Upper lobe of left lung (tissue), 6 donors: ENCODE measurements at regions not wholly inside any gene's neighbourhood (a gene's known extent, or its start where the extent isn't known, plus 50 kb on each side); places are given as distances from the start of the nearest gene placed in this dataset.

Experiments used
- ATAC-seq, 2 donors: fragments of 200-7000 bp; cut with Tn5 transposase; one replicate each; pipeline ENCODE4 v1.9.1; 2022; ENCODE audit warnings: mild to moderate bottlenecking in 2 of 2, moderate library complexity in 2 of 2; ENCODE audit not compliant: low FRiP score in 2 of 2
- DNase-seq, 2 donors: peaks; one replicate each; pipeline ENCODE4 v3.0.0-alpha.2; 2019 to 2020
- H3K27ac ChIP-seq, 4 donors: fragments of 200-600 bp; sonication (generic); one replicate each; pipeline ENCODE4 v1.5.1; 2016 to 2019
- H3K27me3 ChIP-seq, 4 donors: fragments of 200-600 bp; sonication (generic); one replicate each; pipeline ENCODE4 v1.5.1; 2017 to 2019
- H3K36me3 ChIP-seq, 4 donors: fragments of 200-600 bp; sonication (generic); one replicate each; pipeline ENCODE4 v1.5.1; 2016 to 2019
- H3K4me1 ChIP-seq, 4 donors: fragments of 200-600 bp; sonication (generic); one replicate each; pipeline ENCODE4 v1.5.1; 2018 to 2019
- H3K4me3 ChIP-seq, 4 donors: fragments of 200-600 bp; sonication (generic); one replicate each; pipeline ENCODE4 v1.5.1; 2017 to 2019; ENCODE audit warnings: mild to moderate bottlenecking in 2 of 4, moderate library complexity in 1 of 4
- H3K9me3 ChIP-seq, 4 donors: fragments of 200-600 bp; sonication (generic); one replicate each; pipeline ENCODE4 v1.5.1; 2018 to 2019
- EP300 ChIP-seq, 4 donors: sonication (generic); formaldehyde crosslinking; IDR thresholded peaks; one replicate each; pipeline ENCODE4 v1.5.1; 2017; ENCODE audit warnings: antibody characterized with exemption in 4 of 4, control low read depth in 2 of 4
- POLR2A ChIP-seq, 4 donors: fragments of 450-650 bp; IDR thresholded peaks; one replicate each; pipeline ENCODE4 v1.5.1; 2016 to 2017; ENCODE audit warnings: antibody characterized with exemption in 4 of 4, mild to moderate bottlenecking in 2 of 4
- POLR2AphosphoS5 ChIP-seq, 2 donors: sonication (generic); formaldehyde crosslinking; IDR thresholded peaks; one replicate each; pipeline ENCODE4 v1.5.1; 2017; ENCODE audit warnings: antibody characterized with exemption in 2 of 2
- WGBS, 2 donors: methylation state at CpG; one replicate each; pipeline ENCODE4 v1.1.5; 2017 to 2018; 5-methylcytosine and 5-hydroxymethylcytosine counted together
- TF ChIP-seq, protein P1 (sequence below), 6 experiments: fragments of 450-650 bp in 4 of 6; fragments of 200-600 bp in 2 of 6; sonication (generic) in 2 of 6; IDR thresholded peaks; one replicate each; pipeline ENCODE4 v1.5.1; 2016 to 2019; ENCODE audit warnings: antibody characterized with exemption in 6 of 6
- donor health status: DM: no; HTN: no; CAD: no; lungs with moderate emphysema.
- donor health status: DM: no; HTN: yes; CAD: no; lungs with severe emphysema.

DNA sequence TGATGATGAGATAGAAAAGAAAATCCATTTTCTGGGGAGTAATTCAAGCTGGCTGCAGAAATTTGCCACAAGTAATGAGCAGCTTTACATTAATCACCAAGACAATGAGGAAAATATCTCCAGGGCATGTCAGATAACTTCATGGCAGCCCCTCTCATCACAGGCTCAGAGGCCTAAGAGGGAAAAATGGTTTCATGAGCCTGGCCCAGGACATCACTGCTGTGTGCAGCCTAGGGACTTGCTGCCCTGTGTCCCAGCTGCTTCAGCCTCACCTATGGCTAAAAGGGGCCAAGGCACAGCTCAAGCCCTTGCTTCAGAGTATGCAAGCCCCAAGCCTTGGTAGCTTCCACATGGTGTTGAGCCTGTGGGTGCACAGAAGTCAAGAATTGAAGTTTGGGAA lies 161.7 kb downstream of the OPA1 start:
- no peak for DNase-seq
- Histone ChIP-seq H3K4me1 (no peaks in the 10 kb centered on the region), H3K9me3 (peaks cover 0 to 13% (median 7%) of the 10 kb centered on the region in 4 donors), H3K4me3 (no peak overlapping the region), H3K27me3 (no peaks in the 10 kb centered on the region), H3K27ac (no peak overlapping the region), H3K36me3 (no peaks in the 10 kb centered on the region)
- TF ChIP-seq EP300 (IDR thresholded peaks at IDR 0.05) (no peak), POLR2AphosphoS5 (IDR thresholded peaks at IDR 0.05) (no peak), POLR2A (IDR thresholded peaks at IDR 0.05) (no peak)
- TF ChIP-seq, protein P1, sequence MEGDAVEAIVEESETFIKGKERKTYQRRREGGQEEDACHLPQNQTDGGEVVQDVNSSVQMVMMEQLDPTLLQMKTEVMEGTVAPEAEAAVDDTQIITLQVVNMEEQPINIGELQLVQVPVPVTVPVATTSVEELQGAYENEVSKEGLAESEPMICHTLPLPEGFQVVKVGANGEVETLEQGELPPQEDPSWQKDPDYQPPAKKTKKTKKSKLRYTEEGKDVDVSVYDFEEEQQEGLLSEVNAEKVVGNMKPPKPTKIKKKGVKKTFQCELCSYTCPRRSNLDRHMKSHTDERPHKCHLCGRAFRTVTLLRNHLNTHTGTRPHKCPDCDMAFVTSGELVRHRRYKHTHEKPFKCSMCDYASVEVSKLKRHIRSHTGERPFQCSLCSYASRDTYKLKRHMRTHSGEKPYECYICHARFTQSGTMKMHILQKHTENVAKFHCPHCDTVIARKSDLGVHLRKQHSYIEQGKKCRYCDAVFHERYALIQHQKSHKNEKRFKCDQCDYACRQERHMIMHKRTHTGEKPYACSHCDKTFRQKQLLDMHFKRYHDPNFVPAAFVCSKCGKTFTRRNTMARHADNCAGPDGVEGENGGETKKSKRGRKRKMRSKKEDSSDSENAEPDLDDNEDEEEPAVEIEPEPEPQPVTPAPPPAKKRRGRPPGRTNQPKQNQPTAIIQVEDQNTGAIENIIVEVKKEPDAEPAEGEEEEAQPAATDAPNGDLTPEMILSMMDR (IDR thresholded peaks at IDR 0.05), result no peak
- ATAC-seq, result no peak

DNA sequence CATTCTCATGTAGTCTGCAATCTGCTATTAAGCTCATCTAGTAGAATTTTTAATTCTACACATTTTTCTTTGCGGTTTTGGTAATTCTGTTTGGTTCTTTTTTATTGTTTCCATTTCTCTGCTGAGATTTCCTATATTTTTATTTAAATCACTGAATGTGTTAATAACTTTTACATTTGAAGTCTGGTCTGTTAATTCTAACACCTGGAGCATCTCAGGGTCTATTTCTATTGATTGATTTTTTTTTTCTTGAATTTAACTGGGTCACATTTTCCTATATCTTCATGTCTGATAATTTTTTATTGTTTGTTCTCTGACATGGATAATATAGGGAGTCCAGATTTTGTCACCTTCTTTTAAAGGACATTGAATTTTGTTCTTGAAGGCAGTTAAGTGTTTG lies 163.5 kb downstream of the OPA1 start:
- no peak for DNase-seq
- H3K4me1 ChIP-seq, result no peaks in the 10 kb centered on the region
- no peaks in the 10 kb centered on the region for H3K27me3 ChIP-seq
- no peak overlapping the region for H3K4me3 ChIP-seq
- H3K36me3 ChIP-seq, result no peaks in the 10 kb centered on the region
- peaks cover 0 to 13% (median 7%) of the 10 kb centered on the region in 4 donors for H3K9me3 ChIP-seq
- no peak overlapping the region for H3K27ac ChIP-seq
- 96 to 100% methylated on average over 1 of the region's 1 CpG for WGBS, 2 donors
- TF ChIP-seq, protein P1 (IDR thresholded peaks at IDR 0.05), result no peak
- TF ChIP-seq POLR2AphosphoS5 (IDR thresholded peaks at IDR 0.05) (no peak), EP300 (IDR thresholded peaks at IDR 0.05) (no peak), POLR2A (IDR thresholded peaks at IDR 0.05) (no peak)
- ATAC-seq, result no peak

DNA sequence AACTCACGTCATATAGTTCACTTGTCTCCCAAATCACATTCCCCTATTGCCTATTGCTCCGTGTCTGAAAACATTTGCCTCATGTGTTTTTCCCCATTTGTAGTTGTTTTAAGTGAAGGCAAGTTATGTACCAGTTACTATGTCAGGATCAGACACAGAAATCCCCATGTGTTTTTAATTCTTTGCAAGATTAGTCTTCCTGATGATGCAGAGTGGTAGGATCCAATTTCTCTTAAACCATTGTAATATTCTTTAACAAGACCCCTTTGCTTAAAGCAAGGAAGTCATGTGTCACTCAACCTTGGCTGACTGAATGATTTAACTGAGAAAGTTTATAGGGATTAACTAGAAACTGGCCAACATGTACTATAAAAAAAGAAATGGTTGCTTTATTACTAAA lies 164.4 kb downstream of the OPA1 start:
- no peaks in the 10 kb centered on the region for H3K36me3 ChIP-seq
- H3K4me1 ChIP-seq, result peaks cover 0 to 3% (median 0%) of the 10 kb centered on the region in 4 donors
- ATAC-seq, result no peak
- no peak overlapping the region for H3K27ac ChIP-seq
- peaks cover 0 to 13% (median 7%) of the 10 kb centered on the region in 4 donors for H3K9me3 ChIP-seq
- WGBS, 2 donors, result 95 to 96% methylated on average over 2 of the region's 2 CpGs
- no peaks in the 10 kb centered on the region for H3K27me3 ChIP-seq
- no peak overlapping the region for H3K4me3 ChIP-seq
- TF ChIP-seq, protein P1 (IDR thresholded peaks at IDR 0.05), result no peak
- TF ChIP-seq POLR2A (IDR thresholded peaks at IDR 0.05), result no peak
- TF ChIP-seq POLR2AphosphoS5 (IDR thresholded peaks at IDR 0.05), result no peak
- TF ChIP-seq EP300 (IDR thresholded peaks at IDR 0.05), result no peak
- no peak for DNase-seq

DNA sequence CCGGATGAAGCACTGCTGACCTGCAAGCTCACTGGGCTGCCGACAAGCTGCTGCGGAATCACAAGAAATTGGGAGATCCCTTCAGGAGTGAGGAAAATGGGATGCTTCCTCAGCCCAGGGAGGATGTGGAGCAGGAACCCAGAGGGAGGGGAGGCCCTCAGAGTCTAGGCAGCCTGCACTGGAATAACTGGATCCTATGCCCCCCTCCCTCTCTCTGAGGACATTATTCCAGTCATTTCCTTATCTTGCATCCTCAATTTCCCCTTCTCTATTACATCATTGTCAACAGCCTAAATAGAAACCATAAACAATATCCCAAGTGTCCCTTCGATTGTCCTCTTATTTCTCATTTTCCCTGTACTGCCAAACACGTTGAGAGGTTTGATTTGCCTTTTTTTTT lies 169.0 kb downstream of the OPA1 start:
- Histone ChIP-seq H3K36me3 (no peaks in the 10 kb centered on the region), H3K9me3 (peaks cover 0 to 4% (median 4%) of the 10 kb centered on the region in 4 donors), H3K4me3 (no peak overlapping the region), H3K27ac (no peak overlapping the region), H3K4me1 (peaks cover 0 to 3% (median 0%) of the 10 kb centered on the region in 4 donors), H3K27me3 (no peaks in the 10 kb centered on the region)
- 80 to 85% methylated on average over 5 of the region's 5 CpGs for WGBS, 2 donors
- TF ChIP-seq POLR2AphosphoS5 (IDR thresholded peaks at IDR 0.05) (no peak), EP300 (IDR thresholded peaks at IDR 0.05) (no peak), POLR2A (IDR thresholded peaks at IDR 0.05) (no peak)
- TF ChIP-seq, protein P1 (IDR thresholded peaks at IDR 0.05), result no peak
- ATAC-seq (no peak), DNase-seq (no peak)

DNA sequence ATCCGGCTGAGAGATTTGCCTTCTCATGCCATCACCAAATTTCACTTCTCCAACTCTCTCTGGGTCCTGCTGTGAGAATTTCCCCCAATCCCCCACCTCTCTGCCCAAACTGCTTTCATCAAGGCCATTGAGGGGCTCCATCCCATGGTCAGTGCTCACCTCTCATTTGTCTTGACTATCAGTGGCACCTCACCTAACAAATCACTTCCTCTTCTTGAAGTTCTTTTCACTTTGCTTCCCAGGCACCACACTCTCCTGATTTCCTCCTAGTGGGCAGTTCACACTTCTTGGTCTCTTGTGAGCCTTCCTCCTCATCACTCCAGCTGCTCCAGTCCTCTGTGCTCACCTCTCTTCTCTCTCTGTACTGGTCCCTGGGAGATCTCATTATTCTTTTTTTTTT lies 169.6 kb downstream of the OPA1 start:
- DNase-seq (no peak), ATAC-seq (no peak)

More for the DNA sequence above, 169.6 kb downstream of the OPA1 start:
- 100% methylated on average over 1 of the region's 1 CpG for WGBS, 2 donors
- Histone ChIP-seq H3K4me3 (no peak overlapping the region), H3K27ac (no peak overlapping the region), H3K27me3 (no peaks in the 10 kb centered on the region), H3K36me3 (no peaks in the 10 kb centered on the region), H3K4me1 (peaks cover 0 to 3% (median 0%) of the 10 kb centered on the region in 4 donors), H3K9me3 (no peaks in the 10 kb centered on the region)
- no peak for TF ChIP-seq EP300 (IDR thresholded peaks at IDR 0.05)
